ENCODE measurements at regions not wholly inside any gene's neighbourhood (a gene's known extent, or its start where the extent isn't known, plus 50 kb on each side); places are given as distances from the start of the nearest gene placed in this dataset.
A peak's percentile ranks its signal among the peaks of the same experiment; 100 is the strongest.
"Not testable (repeated sequence)": the region's sequence is repeated elsewhere in the genome, so short reads cannot be mapped to it uniquely, and the experiment has no call there.

- no peak for DNase-seq
Measured at GRCh38 chr3:196147116-196147515, 64.1 kb downstream of the ZDHHC19 start.

- no peak for DNase-seq
Measured at GRCh38 chr3:196145468-196146262, 63.8 kb upstream of the TFRC start.

- no peak for DNase-seq
Measured at GRCh38 chr3:196144383-196145105, 62.7 kb upstream of the TFRC start.

GRCh38 chr3:196143708-196144382 is 62.0 kb upstream of the TFRC start:
- DNase-seq, result no peak

- DNase-seq, result peak; percentile 43
Measured at GRCh38 chr3:196142202-196142956, 60.5 kb upstream of the TFRC start.

- DNase-seq, result no peak
Measured at GRCh38 chr3:196141866-196142201, 59.9 kb upstream of the TFRC start.

- no peak for DNase-seq
Measured at GRCh38 chr3:196141052-196141865, 59.4 kb upstream of the TFRC start.

GRCh38 chr3:196140224-196140623 is 58.3 kb upstream of the TFRC start:
- DNase-seq, result no peak

- no peak for DNase-seq
Measured at GRCh38 chr3:196139281-196139680, 57.4 kb upstream of the TFRC start.

- no peak for DNase-seq
Measured at GRCh38 chr3:196138482-196139254, 56.8 kb upstream of the TFRC start.

- DNase-seq, result not testable (repeated sequence)
Measured at GRCh38 chr3:196136640-196136989, 54.7 kb upstream of the TFRC start.

GRCh38 chr3:196135693-196136639 is 54.1 kb upstream of the TFRC start:
- DNase-seq, result no peak

- DNase-seq, result no peak
Measured at GRCh38 chr3:196134691-196135090, 52.8 kb upstream of the TFRC start.

GRCh38 chr3:196133869-196134268 is 52.0 kb upstream of the TFRC start:
- not testable (repeated sequence) for DNase-seq

GRCh38 chr3:196131921-196132320 is 50.0 kb upstream of the TFRC start:
- DNase-seq, result no peak
